Esophagus mucosa (tissue), 1 donor: ENCODE measurements at regions not wholly inside any gene's neighbourhood (a gene's known extent, or its start where the extent isn't known, plus 50 kb on each side); places are given as distances from the start of the nearest gene placed in this dataset.
"Not testable (repeated sequence)": the region's sequence is repeated elsewhere in the genome, so short reads cannot be mapped to it uniquely, and the experiment has no call there.

Experiments
- ATAC-seq: fragments of 200-7000 bp; cut with Tn5 transposase; one replicate; pipeline ENCODE4 v1.9.1; 2020
- donor health status: DM: yes; HTN: yes; CAD: no.

DNA sequence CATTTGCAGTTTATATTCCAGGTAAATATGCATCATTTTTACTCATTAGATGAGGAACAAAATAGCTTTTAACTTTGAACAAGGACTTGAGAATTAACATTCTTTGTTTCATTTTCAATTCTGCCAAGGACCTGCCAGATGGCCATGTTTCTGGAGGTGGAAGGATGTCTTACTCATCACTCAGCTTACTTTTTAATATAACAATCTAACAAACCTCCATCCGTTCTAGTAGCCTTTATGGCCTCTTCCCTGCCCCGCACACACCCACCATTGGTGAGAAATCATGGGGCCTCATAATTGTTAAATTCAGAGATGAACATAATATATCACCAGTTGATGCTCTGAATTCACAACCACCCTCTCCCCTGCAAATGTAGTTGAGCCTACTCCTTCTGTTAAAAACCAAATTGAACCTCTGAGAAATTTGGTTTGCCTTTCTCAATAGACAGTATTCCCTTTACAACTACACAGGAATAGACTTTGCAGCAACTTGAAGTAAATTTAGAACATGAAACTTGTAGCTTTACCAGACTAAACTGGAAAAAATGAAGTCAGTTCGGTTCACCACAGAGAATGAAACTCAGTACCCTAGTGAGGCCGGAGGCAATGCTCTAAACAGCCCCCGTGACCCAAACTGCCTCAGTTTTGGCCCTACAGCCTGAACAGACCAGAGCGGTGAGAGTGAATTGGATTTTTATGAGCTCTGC is 50.1 kb upstream of the ACSL4 start:
- no peak for ATAC-seq

GRCh38 chrX:109783701-109784079 is 50.6 kb upstream of the ACSL4 start:
- ATAC-seq = peak; percentile 63

DNA sequence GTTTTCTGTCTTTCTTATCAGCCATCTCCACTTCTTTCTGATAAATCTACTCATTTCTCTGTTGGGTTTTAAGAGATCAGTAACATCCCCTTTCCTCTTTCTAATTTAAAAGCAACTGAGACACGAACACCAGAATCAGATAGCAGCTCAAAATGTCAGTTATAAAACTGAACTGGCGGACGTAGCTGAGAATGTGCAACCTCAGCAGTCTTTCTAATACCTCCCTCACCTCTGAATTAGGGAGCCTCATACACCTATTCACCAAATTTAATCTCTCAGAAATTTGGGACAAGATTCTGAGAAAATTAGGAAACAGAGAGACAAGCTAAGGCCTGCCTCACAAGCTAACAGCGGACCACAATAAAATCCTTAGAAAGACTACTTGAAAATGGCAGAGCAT is 52.0 kb upstream of the ACSL4 start:
- ATAC-seq = no peak

DNA sequence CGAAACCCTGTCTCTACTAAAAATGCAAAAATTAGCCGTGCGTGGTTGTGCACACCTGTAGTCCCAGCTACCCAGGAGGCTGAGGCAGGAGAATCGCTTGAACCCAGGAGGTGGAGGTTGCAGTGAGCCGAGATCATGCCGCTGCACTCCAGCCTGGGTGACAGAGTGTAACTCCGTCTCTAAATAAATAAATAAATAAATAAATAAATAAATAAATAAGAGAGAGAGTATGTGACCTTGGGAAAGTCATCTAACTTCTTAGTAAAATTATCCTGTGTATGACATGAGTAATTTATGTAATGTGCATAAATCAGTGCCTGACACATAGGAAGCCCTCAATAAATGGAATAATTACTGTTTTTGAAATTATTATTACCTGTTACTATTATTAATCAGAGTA is 57.5 kb upstream of the ACSL4 start:
- ATAC-seq = not testable (repeated sequence)

DNA sequence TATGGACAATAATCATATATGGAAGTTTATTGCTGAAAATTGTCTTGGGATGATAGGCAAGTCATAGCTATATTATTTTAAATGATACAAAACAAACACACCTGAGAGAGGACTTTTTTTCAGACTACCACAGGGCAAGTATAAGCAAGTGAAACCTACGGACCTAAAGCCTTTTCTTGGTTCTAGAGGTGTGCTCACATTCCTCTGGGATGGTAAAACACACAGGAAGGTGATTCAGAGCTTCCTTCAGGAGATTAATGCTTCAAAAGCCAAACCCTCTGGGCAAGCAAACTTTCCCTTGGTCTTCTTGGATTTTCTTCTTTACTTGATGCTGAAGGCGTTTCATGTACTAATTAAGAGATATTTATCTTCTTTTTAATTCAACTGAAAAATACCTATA is 60.1 kb upstream of the ACSL4 start:
- ATAC-seq = peak; percentile 71

GRCh38 chrX:109795682-109796081 is 62.6 kb upstream of the ACSL4 start:
- ATAC-seq = no peak

GRCh38 chrX:109797311-109797975 is 64.4 kb upstream of the ACSL4 start:
- no peak for ATAC-seq

DNA sequence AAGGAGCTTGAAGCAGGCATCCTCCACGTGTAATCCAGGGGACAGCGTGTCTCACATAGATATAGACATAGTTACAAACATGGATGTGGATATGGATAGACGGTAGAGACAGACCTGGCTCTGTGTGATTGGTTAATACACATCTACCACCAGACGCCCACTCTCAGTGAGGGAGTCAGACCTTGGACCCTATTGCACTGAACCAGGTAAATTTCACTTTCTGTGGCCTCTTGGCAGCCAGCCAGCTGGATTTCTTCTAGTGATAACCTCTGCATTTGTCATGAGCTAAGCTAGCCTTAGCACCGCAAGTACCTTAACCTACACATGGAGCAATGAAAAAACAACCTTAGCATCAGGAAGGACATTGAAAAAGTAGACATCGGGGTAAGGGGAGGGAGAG is 79.2 kb upstream of the ACSL4 start:
- no peak for ATAC-seq

DNA sequence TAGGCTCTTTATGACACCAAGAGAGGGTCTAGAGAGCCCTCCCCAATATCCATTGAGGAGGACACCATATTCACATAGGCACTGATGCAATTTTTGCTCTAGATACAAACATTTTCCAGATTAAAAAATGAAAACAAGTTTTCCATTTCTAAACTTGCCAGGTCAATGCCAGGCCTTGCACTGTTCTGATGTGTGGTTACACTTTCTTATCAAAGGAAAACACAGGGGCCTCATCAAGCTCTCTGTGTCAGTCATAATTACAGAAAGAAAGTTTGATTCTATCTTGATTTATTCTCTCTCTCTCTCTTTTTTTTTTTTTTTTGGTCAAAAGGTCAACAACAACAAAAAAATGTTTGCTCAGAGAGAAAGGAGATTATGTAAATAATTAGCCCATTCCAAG is 80.2 kb upstream of the ACSL4 start:
- no peak for ATAC-seq

DNA sequence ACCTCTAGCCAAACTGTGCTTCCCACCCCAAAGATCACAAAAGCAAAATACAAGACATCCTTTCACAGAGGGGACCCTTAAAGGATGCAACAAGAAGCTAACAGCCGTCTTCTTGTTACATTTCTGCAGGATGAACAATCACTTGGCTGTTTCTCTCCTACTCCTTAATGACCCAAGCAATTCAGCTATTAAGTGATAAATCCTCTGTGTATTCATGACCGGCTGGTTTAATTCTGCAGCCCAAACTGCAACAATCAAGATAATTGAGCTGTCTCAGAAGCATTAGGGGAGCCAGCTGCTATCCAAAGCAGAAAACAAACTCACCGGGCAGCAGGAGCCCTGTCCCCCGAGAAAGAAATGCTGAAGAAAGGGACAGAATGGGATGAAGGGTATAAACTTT is 85.9 kb upstream of the ACSL4 start:
- no peak for ATAC-seq

DNA sequence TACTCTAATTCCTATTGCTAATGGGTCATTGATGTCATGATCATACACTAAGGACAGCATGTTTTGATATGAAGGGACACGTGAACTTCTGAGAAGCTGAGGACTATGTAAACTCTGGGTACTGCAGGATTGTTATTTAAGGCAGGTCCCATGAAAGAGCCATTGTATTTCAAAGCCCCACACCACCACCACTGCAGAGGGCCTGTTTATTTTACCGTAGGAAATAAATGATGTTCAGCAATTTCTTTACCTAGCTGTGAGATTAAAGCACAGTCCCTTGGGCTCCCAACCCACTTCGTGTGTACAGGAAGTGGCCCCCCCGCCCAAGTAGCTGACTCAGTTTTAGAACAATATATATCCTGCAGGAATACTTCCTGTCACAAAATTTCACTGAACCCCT is 89.8 kb upstream of the ACSL4 start:
- ATAC-seq = no peak

DNA sequence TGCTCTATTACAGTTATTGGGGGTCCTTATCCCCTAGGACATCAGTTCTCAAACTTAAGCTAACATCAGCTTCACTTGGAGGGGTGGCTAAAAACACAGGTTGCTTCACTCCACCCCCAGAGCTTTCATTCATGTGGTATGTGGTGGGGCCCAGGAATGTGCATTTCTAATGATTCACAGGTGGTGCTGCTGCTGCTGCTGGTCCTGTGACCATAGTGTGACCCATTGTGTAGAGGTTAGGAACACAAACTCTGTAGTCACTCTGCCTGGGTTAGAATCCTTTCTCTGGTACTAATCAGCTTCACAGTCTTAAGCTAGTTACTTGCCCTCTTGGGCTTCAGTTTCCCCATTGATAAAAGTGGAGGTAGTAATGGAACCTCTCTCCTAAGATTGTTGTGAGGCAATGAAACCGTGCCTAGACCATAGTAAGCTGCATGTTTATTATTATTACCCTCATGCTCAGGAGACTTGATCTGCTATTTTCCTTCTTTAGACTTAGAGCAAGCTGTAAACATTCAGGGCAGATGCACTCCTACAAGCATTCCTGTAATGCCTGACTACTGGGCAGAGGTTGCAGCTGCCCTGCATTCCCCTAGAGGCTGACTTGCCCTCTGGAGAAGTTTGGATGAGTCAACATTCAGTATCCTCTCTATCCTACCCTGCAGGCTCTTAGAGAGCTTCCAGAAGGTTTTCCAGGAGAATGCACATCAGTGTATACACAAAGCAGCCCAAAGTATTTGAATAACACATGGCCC is 94.1 kb upstream of the ACSL4 start:
- ATAC-seq = no peak

DNA sequence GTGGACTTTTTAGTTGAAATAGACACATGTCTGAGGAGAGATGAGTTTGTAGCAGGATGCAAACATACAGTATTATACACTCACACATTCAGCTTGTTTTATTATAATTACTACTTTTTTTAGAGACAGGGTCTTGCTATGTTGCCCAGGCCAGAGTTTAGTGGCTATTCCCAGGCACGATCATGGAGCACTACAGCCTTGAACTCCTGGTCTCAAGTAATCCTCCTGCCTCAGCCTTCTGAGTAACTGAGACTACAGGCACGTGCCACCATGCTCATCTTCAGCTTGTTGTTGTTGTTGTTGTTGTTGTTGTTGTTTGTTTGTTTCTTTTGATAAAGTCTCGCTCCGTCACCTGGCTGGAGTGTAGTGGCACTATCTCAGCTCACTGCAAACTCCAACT is 94.7 kb upstream of the ACSL4 start:
- no peak for ATAC-seq

DNA sequence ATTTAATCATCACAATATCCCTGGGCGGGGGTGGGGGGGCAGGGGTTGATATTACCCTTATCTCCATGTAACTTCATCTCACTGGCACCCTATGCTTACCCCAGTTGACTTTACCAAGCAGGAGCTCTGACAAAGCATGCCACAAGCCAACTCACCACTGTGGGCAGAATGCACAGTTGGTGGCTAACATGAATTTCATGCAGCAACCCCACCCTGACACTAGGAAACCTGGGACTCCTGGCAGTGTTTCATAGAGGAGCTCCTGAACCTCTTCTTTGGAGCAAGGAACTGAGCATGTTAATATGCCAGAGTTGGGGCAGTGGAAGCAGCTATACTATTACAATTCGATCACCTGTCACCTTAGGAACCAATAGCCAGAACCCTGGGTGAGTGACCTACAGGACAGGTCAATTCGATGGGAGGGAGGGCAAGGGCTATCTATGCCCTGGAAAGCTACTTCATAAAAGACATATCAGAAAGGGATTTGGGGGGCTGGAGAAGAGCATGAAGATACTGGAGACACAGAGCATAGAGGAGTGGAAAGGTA is 97.2 kb upstream of the ACSL4 start:
- no peak for ATAC-seq

- no peak for ATAC-seq
Measured at GRCh38 chrX:109830704-109831206, 97.7 kb upstream of the ACSL4 start.

DNA sequence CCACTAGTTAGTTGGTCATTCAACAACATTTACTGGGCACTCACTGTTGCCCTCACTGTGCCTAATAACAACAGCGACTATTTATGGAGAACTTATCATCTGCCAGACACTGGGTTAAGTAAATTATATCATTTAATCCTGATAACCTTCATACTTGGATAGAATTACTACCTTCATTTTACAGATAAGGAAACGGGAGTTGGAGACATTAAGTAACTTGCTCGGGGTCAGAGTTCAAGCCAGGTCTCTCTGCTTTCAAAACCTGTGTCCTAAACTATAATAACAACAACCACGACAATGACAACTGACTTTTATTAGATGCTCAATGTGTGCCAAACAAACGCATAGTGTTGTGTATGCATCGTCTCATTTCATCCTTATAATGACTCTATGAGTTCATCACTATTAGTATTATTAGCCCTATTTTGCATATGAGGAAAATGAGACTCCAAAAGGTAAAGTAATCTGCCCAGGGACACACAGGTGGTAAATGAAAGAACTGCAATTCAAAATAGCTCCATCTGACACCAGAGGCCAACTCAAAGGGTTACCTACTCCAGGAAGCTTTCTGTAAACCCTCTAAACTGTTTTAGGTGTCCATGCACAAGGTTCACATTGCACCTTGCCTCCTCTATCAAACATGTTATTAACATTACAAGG is 98.4 kb upstream of the ACSL4 start:
- ATAC-seq = no peak

DNA sequence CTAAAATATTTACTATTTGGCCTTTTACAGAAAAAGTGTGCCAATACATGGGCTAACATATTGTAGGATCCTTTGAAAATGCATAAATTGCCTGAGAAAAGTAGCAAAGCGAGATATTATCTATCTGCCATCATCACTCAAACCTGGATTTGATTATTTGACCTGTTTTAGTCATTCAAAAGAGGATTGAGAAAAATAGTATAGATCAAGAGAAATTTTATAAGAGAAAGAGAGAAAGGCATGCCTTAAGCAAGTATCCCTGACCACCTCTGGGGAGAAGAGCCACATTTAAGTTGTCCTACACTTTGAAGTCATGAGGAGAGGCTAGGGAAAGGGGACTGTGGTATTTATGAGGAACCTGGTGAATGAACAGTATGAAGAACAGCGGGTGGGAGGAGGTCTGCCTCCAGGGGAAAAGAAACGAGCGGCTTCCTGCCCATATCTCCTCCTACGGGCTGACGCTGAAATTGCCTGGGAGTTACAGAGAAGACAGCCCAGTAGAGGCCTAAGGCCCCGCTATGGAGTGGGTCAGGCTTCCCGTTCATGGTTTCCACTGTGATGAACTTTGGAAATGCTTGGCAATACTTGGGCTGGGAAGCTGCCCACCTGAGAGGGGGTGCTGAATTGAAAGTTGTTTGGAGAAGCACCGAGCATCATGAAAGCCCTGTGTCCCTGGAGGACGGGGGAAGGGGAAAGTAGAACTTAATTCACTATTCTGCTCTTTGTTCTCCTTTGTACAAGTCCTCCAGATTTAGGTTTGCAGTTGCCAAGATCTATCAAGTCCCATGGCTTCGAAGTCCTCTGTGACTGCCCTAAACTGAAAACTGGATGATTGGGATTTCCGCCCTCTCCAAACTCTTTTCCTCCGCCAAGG is 106.9 kb upstream of the ACSL4 start:
- peak; percentile 33 for ATAC-seq

- peak; percentile 79 for ATAC-seq
Measured at GRCh38 chrX:109840585-109840984, 107.5 kb upstream of the ACSL4 start.

GRCh38 chrX:109841257-109841656 is 108.2 kb upstream of the ACSL4 start:
- ATAC-seq = no peak

- no peak for ATAC-seq
Measured at GRCh38 chrX:109841869-109842579, 109.0 kb upstream of the ACSL4 start.

- ATAC-seq = no peak
Measured at GRCh38 chrX:109842611-109843010, 109.6 kb upstream of the ACSL4 start.
